Left ventricle myocardium inferior (tissue), 1 donor: ENCODE measurements at regions not wholly inside any gene's neighbourhood (a gene's known extent, or its start where the extent isn't known, plus 50 kb on each side); places are given as distances from the start of the nearest gene placed in this dataset.
A peak's percentile ranks its signal among the peaks of the same experiment; 100 is the strongest.
"Not testable (repeated sequence)": the region's sequence is repeated elsewhere in the genome, so short reads cannot be mapped to it uniquely, and the experiment has no call there.

Experiments
- DNase-seq: peaks from one replicate; pipeline ENCODE4 v3.0.0-alpha.2; 2020
- H3K27ac ChIP-seq: fragments of 200-600 bp; replicated peaks from 2 replicates; pipeline ENCODE4 v1.8.0; 2021
- H3K27me3 ChIP-seq: fragments of 200-600 bp; 2 replicates; pipeline ENCODE4 v1.8.0; 2021; ENCODE audit warnings: low read depth
- H3K36me3 ChIP-seq: fragments of 200-600 bp; 2 replicates; pipeline ENCODE4 v1.8.0; 2021
- H3K4me1 ChIP-seq: fragments of 200-600 bp; 2 replicates; pipeline ENCODE4 v1.8.0; 2021
- H3K4me3 ChIP-seq: fragments of 200-600 bp; 2 replicates; pipeline ENCODE4 v1.8.0; 2021; ENCODE audit warnings: mild to moderate bottlenecking, moderate library complexity
- H3K9me3 ChIP-seq: fragments of 200-600 bp; replicated peaks from 2 replicates; pipeline ENCODE4 v1.8.0; 2021
- CTCF ChIP-seq: fragments of 200-600 bp; IDR thresholded peaks from 2 replicates; pipeline ENCODE4 v1.8.0; 2021; ENCODE audit warnings: antibody characterized with exemption, mild to moderate bottlenecking, borderline replicate concordance
- intact Hi-C: fragments of 100-400 bp; cut with micrococcal nuclease; formaldehyde crosslinking; loops from one replicate; pipeline ENCODE4 v1.11.0; 2022
- donor health status: DM: no; HTN: yes; CAD: no; lungs with severe emphysema.

GRCh38 chr11:57904376-57904775 lies 119.3 kb upstream of the OR9Q1 start:
- TF ChIP-seq CTCF, result no peak
- H3K9me3 ChIP-seq, result no peaks in the 10 kb centered on the region
- H3K36me3 ChIP-seq, result no peaks in the 10 kb centered on the region
- peak overlapping the region; percentile 32 for H3K4me3 ChIP-seq
- DNase-seq, result no peak
- H3K27me3 ChIP-seq, result no peaks in the 10 kb centered on the region
- no peaks in the 10 kb centered on the region for H3K4me1 ChIP-seq
- intact Hi-C loops, result no loop called here
- peak overlapping the region; percentile 25 for H3K27ac ChIP-seq

GRCh38 chr11:57905439-57905838 lies 118.2 kb upstream of the OR9Q1 start:
- intact Hi-C loops, result no loop called here
- DNase-seq, result no peak

GRCh38 chr11:57908399-57908798 lies 115.3 kb upstream of the OR9Q1 start:
- H3K36me3 ChIP-seq, intact Hi-C loops, H3K4me1 ChIP-seq, DNase-seq, H3K9me3 ChIP-seq, H3K27ac ChIP-seq, H3K27me3 ChIP-seq, H3K4me3 ChIP-seq: not testable (repeated sequence)

More at GRCh38 chr11:57905439-57905838, 118.2 kb upstream of the OR9Q1 start:
- no peak overlapping the region for H3K4me3 ChIP-seq
- H3K27me3 ChIP-seq, result no peaks in the 10 kb centered on the region
- no peaks in the 10 kb centered on the region for H3K4me1 ChIP-seq
- H3K36me3 ChIP-seq, result no peaks in the 10 kb centered on the region
- H3K27ac ChIP-seq, result no peak overlapping the region
- no peak for TF ChIP-seq CTCF
- no peaks in the 10 kb centered on the region for H3K9me3 ChIP-seq

- H3K36me3 ChIP-seq, DNase-seq, H3K27me3 ChIP-seq, intact Hi-C loops, H3K4me1 ChIP-seq, H3K4me3 ChIP-seq, H3K9me3 ChIP-seq, H3K27ac ChIP-seq: not testable (repeated sequence)
These were observed 112.2 kb upstream of the OR9Q1 start for GRCh38 chr11:57911522-57911921.

- Histone ChIP-seq H3K27ac (no peak overlapping the region), H3K9me3 (no peaks in the 10 kb centered on the region), H3K4me3 (no peak overlapping the region), H3K4me1 (no peaks in the 10 kb centered on the region), H3K36me3 (no peaks in the 10 kb centered on the region), H3K27me3 (no peaks in the 10 kb centered on the region)
- TF ChIP-seq CTCF, result no peak
- intact Hi-C loops, result no loop called here
- no peak for DNase-seq
These were observed 109.7 kb upstream of the OR9Q1 start for GRCh38 chr11:57913715-57914704.

- no peak for DNase-seq
- no peak for TF ChIP-seq CTCF
- intact Hi-C loops, result no loop called here
- H3K27me3 ChIP-seq, result no peaks in the 10 kb centered on the region
- H3K9me3 ChIP-seq, result peaks cover 6% of the 10 kb centered on the region
- no peak overlapping the region for H3K27ac ChIP-seq
- no peaks in the 10 kb centered on the region for H3K36me3 ChIP-seq
- H3K4me3 ChIP-seq, result no peak overlapping the region
- no peaks in the 10 kb centered on the region for H3K4me1 ChIP-seq
These were observed 106.0 kb upstream of the OR9Q1 start for GRCh38 chr11:57917632-57918031.
